ENCODE measurements at regions not wholly inside any gene's neighbourhood (a gene's known extent, or its start where the extent isn't known, plus 50 kb on each side); places are given as distances from the start of the nearest gene placed in this dataset.

DNA sequence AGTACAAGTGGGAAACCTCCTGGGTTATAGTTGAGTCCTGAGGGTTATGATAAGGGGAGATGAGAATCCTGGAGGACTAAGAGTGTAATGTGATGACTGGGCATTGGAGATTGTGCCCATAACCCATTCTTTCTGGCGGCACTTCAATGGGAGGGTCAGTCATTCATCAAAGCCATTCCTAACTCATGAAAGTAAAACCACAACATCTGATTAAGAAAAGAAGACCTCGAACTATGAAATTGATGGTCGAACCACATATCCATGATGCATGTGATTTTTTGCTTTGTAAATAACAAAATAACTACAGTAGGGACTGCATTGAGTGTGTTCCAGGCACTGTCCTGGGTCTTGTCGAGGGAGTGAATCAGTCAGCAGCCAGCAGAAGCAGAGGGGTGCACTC lies 215.1 kb downstream of the SHQ1 start:
- ChIA-PET CTCF (no interaction called here), POLR2A (ENCODE audit: unreplicated experiment) (no interaction called here)
- TF ChIP-seq, protein P1, sequence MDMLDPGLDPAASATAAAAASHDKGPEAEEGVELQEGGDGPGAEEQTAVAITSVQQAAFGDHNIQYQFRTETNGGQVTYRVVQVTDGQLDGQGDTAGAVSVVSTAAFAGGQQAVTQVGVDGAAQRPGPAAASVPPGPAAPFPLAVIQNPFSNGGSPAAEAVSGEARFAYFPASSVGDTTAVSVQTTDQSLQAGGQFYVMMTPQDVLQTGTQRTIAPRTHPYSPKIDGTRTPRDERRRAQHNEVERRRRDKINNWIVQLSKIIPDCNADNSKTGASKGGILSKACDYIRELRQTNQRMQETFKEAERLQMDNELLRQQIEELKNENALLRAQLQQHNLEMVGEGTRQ (IDR thresholded peaks at IDR 0.05; ENCODE audit: low read depth, low read length): no peak
- TF ChIP-seq BHLHE40 (IDR thresholded peaks at IDR 0.05; ENCODE audit: low read depth, low read length) (no peak), POLR2A (IDR thresholded peaks at IDR 0.05; ENCODE audit: low read depth, low read length) (no peak), RFX5 (IDR thresholded peaks at IDR 0.05; ENCODE audit: low read depth, low read length) (no peak), MAFK (IDR thresholded peaks at IDR 0.05; ENCODE audit: low read depth, low read length) (no peak), FOS (IDR thresholded peaks at IDR 0.05; ENCODE audit: low read depth, low read length) (no peak), RCOR1 (IDR thresholded peaks at IDR 0.05; ENCODE audit: insufficient replicate concordance, low read length) (no peak), SMC3 (IDR thresholded peaks at IDR 0.05; ENCODE audit: low read depth, low read length) (no peak), MXI1 (IDR thresholded peaks at IDR 0.05; ENCODE audit: borderline replicate concordance, low read depth, low read length) (no peak), NFE2L2 (IDR thresholded peaks at IDR 0.05; ENCODE audit: low read depth, low read length) (no peak), RAD21 (IDR thresholded peaks at IDR 0.05; ENCODE audit: low read length) (no peak), CEBPB (IDR thresholded peaks at IDR 0.05; ENCODE audit: low read depth, low read length) (no peak), CHD1 (IDR thresholded peaks at IDR 0.05; ENCODE audit: low read depth, low read length) (no peak), MAZ (IDR thresholded peaks at IDR 0.05; ENCODE audit: borderline replicate concordance, low read depth, low read length) (no peak)
- TF ChIP-seq, protein P2, sequence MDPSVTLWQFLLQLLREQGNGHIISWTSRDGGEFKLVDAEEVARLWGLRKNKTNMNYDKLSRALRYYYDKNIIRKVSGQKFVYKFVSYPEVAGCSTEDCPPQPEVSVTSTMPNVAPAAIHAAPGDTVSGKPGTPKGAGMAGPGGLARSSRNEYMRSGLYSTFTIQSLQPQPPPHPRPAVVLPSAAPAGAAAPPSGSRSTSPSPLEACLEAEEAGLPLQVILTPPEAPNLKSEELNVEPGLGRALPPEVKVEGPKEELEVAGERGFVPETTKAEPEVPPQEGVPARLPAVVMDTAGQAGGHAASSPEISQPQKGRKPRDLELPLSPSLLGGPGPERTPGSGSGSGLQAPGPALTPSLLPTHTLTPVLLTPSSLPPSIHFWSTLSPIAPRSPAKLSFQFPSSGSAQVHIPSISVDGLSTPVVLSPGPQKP (IDR thresholded peaks at IDR 0.05; ENCODE audit: borderline replicate concordance, low read depth, low read length): no peak
- TF ChIP-seq, protein P3, sequence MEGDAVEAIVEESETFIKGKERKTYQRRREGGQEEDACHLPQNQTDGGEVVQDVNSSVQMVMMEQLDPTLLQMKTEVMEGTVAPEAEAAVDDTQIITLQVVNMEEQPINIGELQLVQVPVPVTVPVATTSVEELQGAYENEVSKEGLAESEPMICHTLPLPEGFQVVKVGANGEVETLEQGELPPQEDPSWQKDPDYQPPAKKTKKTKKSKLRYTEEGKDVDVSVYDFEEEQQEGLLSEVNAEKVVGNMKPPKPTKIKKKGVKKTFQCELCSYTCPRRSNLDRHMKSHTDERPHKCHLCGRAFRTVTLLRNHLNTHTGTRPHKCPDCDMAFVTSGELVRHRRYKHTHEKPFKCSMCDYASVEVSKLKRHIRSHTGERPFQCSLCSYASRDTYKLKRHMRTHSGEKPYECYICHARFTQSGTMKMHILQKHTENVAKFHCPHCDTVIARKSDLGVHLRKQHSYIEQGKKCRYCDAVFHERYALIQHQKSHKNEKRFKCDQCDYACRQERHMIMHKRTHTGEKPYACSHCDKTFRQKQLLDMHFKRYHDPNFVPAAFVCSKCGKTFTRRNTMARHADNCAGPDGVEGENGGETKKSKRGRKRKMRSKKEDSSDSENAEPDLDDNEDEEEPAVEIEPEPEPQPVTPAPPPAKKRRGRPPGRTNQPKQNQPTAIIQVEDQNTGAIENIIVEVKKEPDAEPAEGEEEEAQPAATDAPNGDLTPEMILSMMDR (conservative IDR thresholded peaks at IDR 0.05; ENCODE audit: low read depth, low read length): no peak
- H4K91ac ChIP-seq (ENCODE audit: insufficient read depth, low read depth, low read length): no peak overlapping the region
- no peaks in the 10 kb centered on the region for H3K36me3 ChIP-seq (ENCODE audit: control insufficient read depth, insufficient read depth, low read length)
- H2BK20ac ChIP-seq (ENCODE audit: low read depth, low read length): no peak overlapping the region
- no peak overlapping the region for H3K18ac ChIP-seq (ENCODE audit: low read depth, low read length)
- H2AFZ ChIP-seq (replicated peaks; ENCODE audit: low read length, poor library complexity): no peak overlapping the region
- no peak overlapping the region for H3K27ac ChIP-seq (ENCODE audit: insufficient read depth, low read length)
- H4K5ac ChIP-seq (ENCODE audit: low read depth, low read length): no peak overlapping the region
- 60% methylated on average over 1 of the region's 4 CpGs; no CpG with 5 or more reads in 1 of the 2 experiments for WGBS, 2 experiments (ENCODE audit: extremely low coverage in 2 of 2, insufficient read length in 1 of 2)
- BruUV-seq (replicated peaks): no TSS peak
- H3K23ac ChIP-seq (ENCODE audit: low read depth, low read length): no peak overlapping the region
- no peak overlapping the region for H3K4me2 ChIP-seq (ENCODE audit: low read depth, low read length)
- no peak overlapping the region for H3K4ac ChIP-seq (ENCODE audit: low read depth, low read length)
- no peak overlapping the region for H2BK120ac ChIP-seq (ENCODE audit: low read depth, low read length)
- H3K4me1 ChIP-seq (ENCODE audit: control insufficient read depth, insufficient read depth, low read length): no peaks in the 10 kb centered on the region
- no peak overlapping the region for H2BK15ac ChIP-seq (ENCODE audit: low read depth, low read length)
- dilution Hi-C loops (cut with HindIII; ENCODE audit: low sequenced_read_pairs, unreplicated experiment): no loop called here
- H2BK5ac ChIP-seq (ENCODE audit: low read depth, low read length, poor library complexity, severe bottlenecking): no peak overlapping the region
- H3K14ac ChIP-seq (replicated peaks; ENCODE audit: low read depth, low read length): no peak overlapping the region
- H3K9me3 ChIP-seq (ENCODE audit: control insufficient read depth, insufficient read depth, low read length): 0 out of 2 replicates have a peak, but pooled peaks cover 1% of the 10 kb centered on the region
- H3K4me3 ChIP-seq (ENCODE audit: insufficient read depth, low read depth, low read length): no peak overlapping the region
- no peaks in the 10 kb centered on the region for H3K79me1 ChIP-seq (ENCODE audit: low read depth in 1 of 2, low read length in 2 of 2)
- H4K20me1 ChIP-seq (ENCODE audit: insufficient read depth, low read length): no peaks in the 10 kb centered on the region
- peaks cover 11% of the 10 kb centered on the region for H3K27me3 ChIP-seq (ENCODE audit: control insufficient read depth, insufficient read depth, low read length)
- intact Hi-C loops (cut with micrococcal nuclease): no loop called here
- H2AK5ac ChIP-seq (ENCODE audit: low read depth, low read length): no peak overlapping the region
- H4K8ac ChIP-seq (ENCODE audit: low read depth in 2 of 2, low read length in 2 of 2): no peak overlapping the region
- in situ Hi-C loops (cut with MboI; ENCODE audit: low sequenced_read_pairs): no loop called here
- no peak for ATAC-seq (ENCODE audit: low read depth)
- DNase-seq: no peak
- H3K56ac ChIP-seq (ENCODE audit: extremely low read depth, insufficient read depth, low read length): no peak overlapping the region
- H3K9me1 ChIP-seq (ENCODE audit: insufficient read depth, low read length): no peaks in the 10 kb centered on the region
- no peak overlapping the region for H2AK9ac ChIP-seq (replicated peaks; ENCODE audit: low read depth, low read length, poor library complexity)
- H3K9ac ChIP-seq (ENCODE audit: low read depth, low read length): no peak overlapping the region

All from IMR-90 (cell line).